IPS DF 19.7 (cell line): ENCODE measurements at regions not wholly inside any gene's neighbourhood (a gene's known extent, or its start where the extent isn't known, plus 50 kb on each side); places are given as distances from the start of the nearest gene placed in this dataset.

Experiments used
- DNase-seq: peaks from one replicate; pipeline ENCODE4 v3.0.0-alpha.2; 2013; ENCODE audit warnings: low read depth, low spot score

DNA sequence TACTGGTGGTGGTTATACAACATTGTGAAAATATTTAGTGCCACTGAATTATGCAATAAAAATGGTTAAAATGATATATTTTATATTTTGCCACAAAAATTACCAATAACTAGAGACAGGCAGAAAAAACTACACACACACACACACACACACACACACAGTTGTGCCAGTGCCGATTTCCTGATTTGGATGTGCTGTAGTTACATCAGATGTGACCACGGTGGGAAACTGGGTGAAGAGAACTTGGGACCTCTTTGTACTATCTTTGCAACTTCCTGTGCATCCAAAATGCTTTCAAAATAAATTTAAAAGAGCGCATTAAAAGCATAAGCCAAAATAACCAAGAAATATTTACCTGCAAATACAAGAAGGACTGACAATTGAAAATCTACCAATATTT, 61.6 kb upstream of the CCBE1 start:
- no peak for DNase-seq

GRCh38 chr18:59758106-59758505, 60.9 kb upstream of the CCBE1 start:
- DNase-seq = no peak

DNA sequence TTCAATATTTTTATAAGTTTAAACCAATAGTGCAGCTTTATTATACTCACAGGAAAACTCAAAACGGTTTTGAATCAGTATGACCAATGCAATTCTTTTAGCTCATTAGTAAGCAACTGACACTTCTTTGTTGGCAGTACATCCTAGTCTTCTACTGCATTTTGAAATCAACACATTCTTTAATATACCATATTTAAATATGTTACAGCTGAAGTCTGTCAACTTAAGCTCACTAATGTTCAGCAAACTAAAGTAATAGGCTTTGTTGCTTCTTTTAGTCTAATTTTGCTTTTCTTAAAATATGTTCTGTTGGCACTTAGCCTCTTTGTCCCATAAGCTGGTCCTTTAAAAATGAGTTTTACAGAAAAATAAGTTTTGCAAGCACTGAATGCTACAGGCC, 55.4 kb upstream of the CCBE1 start:
- DNase-seq = no peak

- DNase-seq = no peak
Measured at GRCh38 chr18:59751186-59751585, 54.0 kb upstream of the CCBE1 start.

DNA sequence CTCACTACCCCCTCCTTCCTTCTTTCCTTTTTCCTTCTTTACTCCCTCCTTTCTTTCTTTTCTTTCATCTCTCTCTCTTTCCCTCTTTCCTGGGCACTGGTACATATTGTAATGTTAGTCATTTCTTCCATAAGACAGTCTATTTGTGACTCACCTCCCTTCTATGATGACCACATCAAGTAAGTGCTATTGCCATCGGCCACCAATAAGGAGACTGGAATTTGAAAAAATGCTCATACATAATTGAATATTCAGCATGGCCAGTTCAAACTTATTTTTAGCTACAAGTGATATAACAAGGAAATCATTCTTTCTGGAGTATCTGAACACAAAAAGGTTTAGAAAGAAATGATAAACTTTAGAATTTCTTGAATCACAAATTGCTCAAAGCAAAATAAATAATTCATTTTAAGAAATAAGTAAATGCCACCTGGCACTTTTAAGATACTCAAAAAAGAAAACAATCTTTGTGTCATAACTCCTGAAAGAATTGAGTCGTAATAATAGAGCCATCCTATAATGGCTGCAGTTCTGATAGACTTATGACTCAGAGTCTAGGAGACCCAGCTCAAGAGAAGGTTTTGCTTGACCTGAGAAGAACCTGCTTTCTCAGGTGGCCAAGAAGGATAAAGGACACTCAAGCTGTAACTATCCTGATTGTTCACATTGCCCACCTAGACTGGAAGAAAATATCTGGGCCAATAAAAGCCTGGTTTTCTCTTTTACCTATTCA, 51.6 kb upstream of the CCBE1 start:
- no peak for DNase-seq
